Kidney (tissue), 13 donors: ENCODE measurements at regions not wholly inside any gene's neighbourhood (a gene's known extent, or its start where the extent isn't known, plus 50 kb on each side); places are given as distances from the start of the nearest gene placed in this dataset.

Experiments
- DNase-seq, 5 donors: peaks; one replicate each; pipeline ENCODE4 v3.0.0-alpha.2; 2013 to 2020
- FAIRE-seq: peaks from 2 replicates; lab custom pipeline; 2012; peaks lifted over from hg19 to GRCh38; lab: Jason Lieb, UNC
- H3K27ac ChIP-seq, 2 donors: one replicate each; pipeline ENCODE4 v1.7.0; 2013; ENCODE audit warnings: low read depth in 2 of 2, low read length in 2 of 2, inconsistent platforms in 1 of 2
- H3K27me3 ChIP-seq: one replicate; pipeline ENCODE4 v1.7.1; 2013; ENCODE audit warnings: low read length, inconsistent platforms; ENCODE audit not compliant: control insufficient read depth, insufficient read depth
- H3K36me3 ChIP-seq, 3 donors: one replicate each; pipeline versions ENCODE4 v1.7.0 to v1.7.1; 2013; ENCODE audit warnings: low read length in 3 of 3, control low read depth in 1 of 3, inconsistent platforms in 1 of 3; ENCODE audit not compliant: insufficient read depth in 3 of 3, control insufficient read depth in 2 of 3
- H3K4me1 ChIP-seq, 3 donors: one replicate each; pipeline versions ENCODE4 v1.7.0 to v1.7.1; 2013; ENCODE audit warnings: low read length in 3 of 3, inconsistent platforms in 1 of 3, low read depth in 1 of 3; ENCODE audit not compliant: control insufficient read depth in 2 of 3, insufficient read depth in 2 of 3
- H3K4me3 ChIP-seq, 3 donors: one replicate each; pipeline versions ENCODE4 v1.7.0 to v1.8.1; 2013; ENCODE audit warnings: low read length in 3 of 3, control low read depth in 1 of 3, inconsistent platforms in 1 of 3
- H3K9ac ChIP-seq, 3 donors: one replicate each; pipeline versions ENCODE4 v1.7.0 to v1.7.1; 2013; ENCODE audit warnings: low read length in 3 of 3, control low read depth in 1 of 3, inconsistent platforms in 1 of 3
- H3K9me3 ChIP-seq, 3 donors: one replicate each; pipeline versions ENCODE4 v1.7.0 to v1.7.1; 2013; ENCODE audit warnings: low read length in 3 of 3, control low read depth in 1 of 3, inconsistent platforms in 1 of 3; ENCODE audit not compliant: control insufficient read depth in 2 of 3, insufficient read depth in 1 of 3
- CTCF ChIP-seq: IDR thresholded peaks from 3 replicates; pipeline ENCODE4 v1.5.1; 2012; ENCODE audit warnings: mild to moderate bottlenecking, moderate library complexity, borderline replicate concordance; ENCODE audit not compliant: insufficient read depth; ENCODE audit errors: extremely low read depth
- intact Hi-C: fragments of 100-400 bp; cut with DNase I; formaldehyde crosslinking; loops from one replicate; pipeline ENCODE4 v1.11.1; 2022
- donor health status: control.
- donor health status: control.
- donor health status: control.
- donor health status: control.
- donor health status: control.
- donor health status: DM: yes; HTN: yes; CAD: no.
- donor health status: Normal renal cell carcinoma (clear cell type).

DNA sequence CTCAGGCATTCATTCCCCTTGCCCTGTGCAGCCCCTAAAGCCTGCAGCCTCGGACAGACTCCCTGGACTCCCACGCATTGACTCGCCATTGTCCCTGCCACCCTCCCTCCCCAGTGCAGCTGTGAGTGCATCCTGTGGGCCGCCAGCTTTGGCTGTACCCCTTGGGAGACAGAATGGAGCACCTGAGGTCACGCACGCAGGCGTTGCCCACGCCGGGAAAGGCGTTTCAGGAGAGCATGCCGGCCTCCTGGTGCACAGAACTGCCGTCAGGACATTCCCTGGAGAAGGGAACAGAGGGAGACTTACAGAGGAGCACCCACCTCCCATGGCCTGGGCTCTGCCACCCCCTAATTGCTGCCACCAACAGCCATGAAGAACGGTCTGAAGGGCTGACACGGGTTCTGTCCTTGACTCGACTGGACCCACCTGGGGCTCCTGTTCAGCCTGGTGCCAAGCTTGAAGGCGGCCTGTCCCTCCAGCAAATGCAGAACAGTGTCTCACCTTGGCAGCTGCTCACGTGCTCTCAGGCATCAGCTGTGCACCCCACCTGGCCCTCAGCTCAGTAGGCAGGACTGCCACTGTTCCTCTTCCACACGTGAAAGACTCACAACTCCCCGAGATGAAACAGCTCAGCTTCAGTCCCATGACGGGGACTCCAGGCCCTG is 503.8 kb downstream of the BRD1 start:
- Histone ChIP-seq H3K9ac (no peak overlapping the region), H3K27me3 (no peaks in the 10 kb centered on the region), H3K4me1 (no peaks in the 10 kb centered on the region), H3K27ac (no peak overlapping the region), H3K9me3 (peaks cover 0 to 5% (median 0%) of the 10 kb centered on the region in 3 donors), H3K4me3 (no peak overlapping the region), H3K36me3 (no peaks in the 10 kb centered on the region)
- DNase-seq = peak in 2 of 5 donors; percentile 7 to 51
- FAIRE-seq = no peak
- intact Hi-C loops = no loop called here
- TF ChIP-seq CTCF = no peak

DNA sequence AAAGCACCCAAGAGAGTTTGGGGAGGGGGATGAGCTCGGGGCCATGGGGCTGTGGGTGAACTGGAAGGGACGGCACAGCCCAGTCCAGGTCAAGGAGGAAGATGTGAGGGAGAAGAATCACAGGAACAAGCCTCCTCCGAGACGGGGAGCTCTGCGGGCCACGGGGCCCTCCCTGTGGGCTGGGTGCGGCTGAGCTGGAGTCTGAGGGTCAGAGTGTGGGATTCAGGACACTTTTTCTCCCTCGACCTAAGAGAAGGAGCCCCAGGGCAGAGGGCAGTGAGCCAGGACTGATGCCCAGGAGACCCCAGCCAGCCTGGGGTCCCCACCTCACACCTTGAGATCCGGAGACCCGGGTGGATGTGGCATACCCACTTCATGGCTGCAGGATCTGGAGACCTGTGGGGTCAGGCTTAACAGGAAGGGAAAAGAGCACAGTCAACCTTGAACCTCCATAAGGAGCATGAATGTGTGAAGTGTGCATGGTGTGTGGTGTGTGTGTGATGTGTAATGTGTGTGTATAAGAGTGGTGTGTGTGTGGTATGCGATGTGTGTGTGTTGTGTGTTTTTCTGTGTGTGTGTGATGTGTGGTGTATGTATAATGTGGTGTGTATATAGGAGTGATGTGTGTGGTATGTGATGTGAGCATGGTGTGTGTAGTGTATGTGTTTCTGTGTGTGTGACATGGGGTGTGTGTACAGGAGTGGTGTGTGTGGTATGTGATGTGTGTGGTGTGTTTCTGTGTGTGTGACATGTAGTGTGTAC is 504.6 kb downstream of the BRD1 start:
- no peaks in the 10 kb centered on the region for H3K36me3 ChIP-seq
- no peak for TF ChIP-seq CTCF
- no peak overlapping the region for H3K27ac ChIP-seq
- H3K27me3 ChIP-seq = no peaks in the 10 kb centered on the region
- H3K9me3 ChIP-seq = peaks cover 0 to 5% (median 0%) of the 10 kb centered on the region in 3 donors
- intact Hi-C loops = no loop called here
- no peak overlapping the region for H3K4me3 ChIP-seq
- H3K4me1 ChIP-seq = no peaks in the 10 kb centered on the region
- no peak for FAIRE-seq
- DNase-seq = peak in 2 of 5 donors; percentile 1 to 38
- H3K9ac ChIP-seq = no peak overlapping the region

DNA sequence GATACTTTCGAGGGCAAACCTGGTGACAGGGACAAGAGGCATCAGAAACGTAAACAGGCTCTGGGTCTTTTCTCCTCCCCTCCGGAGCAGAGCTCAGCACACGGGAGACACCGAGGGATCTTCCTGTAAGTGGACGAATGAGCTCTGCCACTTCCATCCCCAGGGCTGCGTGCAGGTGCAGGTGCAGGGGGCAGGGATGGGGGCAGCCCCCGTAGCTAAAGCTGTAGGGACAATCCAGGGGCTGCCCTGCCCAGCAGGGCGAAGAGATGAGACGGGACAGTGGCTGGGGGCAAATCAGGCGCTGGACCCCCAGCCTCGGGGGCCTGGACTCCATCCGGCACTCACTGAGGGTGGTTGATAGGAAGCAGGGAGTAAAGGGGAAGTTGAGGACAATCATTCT is 505.4 kb downstream of the BRD1 start:
- Histone ChIP-seq H3K9ac (no peak overlapping the region), H3K4me3 (no peak overlapping the region), H3K36me3 (no peaks in the 10 kb centered on the region), H3K4me1 (no peaks in the 10 kb centered on the region), H3K27ac (no peak overlapping the region), H3K9me3 (peaks cover 0 to 3% (median 0%) of the 10 kb centered on the region in 3 donors), H3K27me3 (no peaks in the 10 kb centered on the region)
- no peak for FAIRE-seq
- intact Hi-C loops = no loop called here
- no peak for TF ChIP-seq CTCF
- peak in 2 of 5 donors; percentile 1 to 55 for DNase-seq
